Liver (tissue), 8 donors: ENCODE measurements at regions not wholly inside any gene's neighbourhood (a gene's known extent, or its start where the extent isn't known, plus 50 kb on each side); places are given as distances from the start of the nearest gene placed in this dataset.

Source experiments
- DNase-seq: peaks from one replicate; pipeline ENCODE4 v3.0.0-alpha.2; 2017; ENCODE audit warnings: low spot score
- H3K27ac ChIP-seq, 2 donors: one replicate each; pipeline ENCODE4 v1.7.0; 2013; ENCODE audit warnings: inconsistent platforms in 2 of 2, low read length in 2 of 2, control low read depth in 1 of 2, low read depth in 1 of 2, mild to moderate bottlenecking in 1 of 2
- H3K27me3 ChIP-seq, 4 donors: one replicate each; pipeline versions ENCODE4 v1.6.1 to v1.7.0; 2013; ENCODE audit warnings: low read length in 3 of 4, inconsistent platforms in 1 of 4, mild to moderate bottlenecking in 1 of 4, moderate library complexity in 1 of 4; ENCODE audit not compliant: control insufficient read depth in 4 of 4, insufficient read depth in 4 of 4
- H3K36me3 ChIP-seq, 4 donors: one replicate each; pipeline versions ENCODE4 v1.6.1 to v1.7.0; 2013; ENCODE audit warnings: low read length in 3 of 4, mild to moderate bottlenecking in 3 of 4, low read depth in 1 of 4, moderate library complexity in 1 of 4; ENCODE audit not compliant: control insufficient read depth in 4 of 4, insufficient read depth in 3 of 4
- H3K4me1 ChIP-seq, 4 donors: one replicate each; pipeline versions ENCODE4 v1.6.1 to v1.7.0; 2013; ENCODE audit warnings: low read length in 3 of 4, mild to moderate bottlenecking in 3 of 4, moderate library complexity in 1 of 4; ENCODE audit not compliant: control insufficient read depth in 4 of 4, insufficient read depth in 4 of 4
- H3K4me3 ChIP-seq, 3 donors: one replicate each; pipeline versions ENCODE4 v1.6.1 to v1.7.0; 2013; ENCODE audit warnings: low read length in 3 of 3, control low read depth in 1 of 3, low read depth in 1 of 3, mild to moderate bottlenecking in 1 of 3
- H3K9ac ChIP-seq, 2 donors: one replicate each; pipeline ENCODE4 v1.7.0; 2013; ENCODE audit warnings: low read length in 2 of 2, mild to moderate bottlenecking in 2 of 2, moderate library complexity in 2 of 2, control low read depth in 1 of 2, low read depth in 1 of 2
- H3K9me3 ChIP-seq, 4 donors: one replicate each; pipeline versions ENCODE4 v1.6.1 to v1.7.0; 2013; ENCODE audit warnings: low read length in 3 of 4; ENCODE audit not compliant: control insufficient read depth in 4 of 4
- ATF3 ChIP-seq: IDR thresholded peaks from 2 replicates; pipeline ENCODE4 v1.6.1; 2016; ENCODE audit warnings: antibody characterized with exemption
- EGR1 ChIP-seq, 2 donors: IDR thresholded peaks; 2 replicates each; pipeline ENCODE4 v1.6.1; 2016 to 2018; ENCODE audit warnings: antibody characterized with exemption in 2 of 2, low read depth in 2 of 2
- FOXA1 ChIP-seq: IDR thresholded peaks from 2 replicates; pipeline ENCODE4 v1.6.1; 2016; ENCODE audit warnings: antibody characterized with exemption
- FOXA2 ChIP-seq: IDR thresholded peaks from 2 replicates; pipeline ENCODE4 v1.6.1; 2016; ENCODE audit warnings: antibody characterized with exemption
- GABPA ChIP-seq, 2 donors: IDR thresholded peaks in 1 of 2; conservative IDR thresholded peaks in 1 of 2; 2 replicates each; pipeline ENCODE4 v1.6.1; 2016; ENCODE audit warnings: antibody characterized with exemption in 2 of 2, mild to moderate bottlenecking in 1 of 2, moderate library complexity in 1 of 2
- HNF4A ChIP-seq, 2 donors: conservative IDR thresholded peaks; 2 replicates each; pipeline ENCODE4 v1.6.1; 2016; ENCODE audit warnings: antibody characterized with exemption in 2 of 2, mild to moderate bottlenecking in 2 of 2
- HNF4G ChIP-seq: IDR thresholded peaks from 2 replicates; pipeline ENCODE4 v1.6.1; 2016; ENCODE audit warnings: antibody characterized with exemption
- JUND ChIP-seq, 2 donors: IDR thresholded peaks; 2 replicates each; pipeline ENCODE4 v1.6.1; 2016; ENCODE audit warnings: antibody characterized with exemption in 2 of 2
- MAX ChIP-seq: IDR thresholded peaks from 2 replicates; pipeline ENCODE4 v1.6.1; 2016; ENCODE audit warnings: antibody characterized with exemption
- NR2F2 ChIP-seq: IDR thresholded peaks from 2 replicates; pipeline ENCODE4 v1.6.1; 2016; ENCODE audit warnings: antibody characterized with exemption
- RAD21 ChIP-seq, 2 donors: IDR thresholded peaks; 2 replicates each; pipeline ENCODE4 v1.6.1; 2016; ENCODE audit warnings: antibody characterized with exemption in 2 of 2, mild to moderate bottlenecking in 2 of 2
- RXRA ChIP-seq, 2 donors: IDR thresholded peaks; 2 replicates each; pipeline ENCODE4 v1.6.1; 2017 to 2018; ENCODE audit warnings: antibody characterized with exemption in 2 of 2, mild to moderate bottlenecking in 1 of 2
- SP1 ChIP-seq: IDR thresholded peaks from 2 replicates; pipeline ENCODE4 v1.6.1; 2018; ENCODE audit warnings: antibody characterized with exemption, mild to moderate bottlenecking
- TAF1 ChIP-seq: conservative IDR thresholded peaks from 2 replicates; pipeline ENCODE4 v1.6.1; 2016; ENCODE audit warnings: antibody characterized with exemption, mild to moderate bottlenecking
- YY1 ChIP-seq: IDR thresholded peaks from 2 replicates; pipeline ENCODE4 v1.6.1; 2016; ENCODE audit warnings: antibody characterized with exemption, mild to moderate bottlenecking
- ZBTB33 ChIP-seq: IDR thresholded peaks from 2 replicates; pipeline ENCODE4 v1.6.1; 2016; ENCODE audit warnings: antibody characterized with exemption
- WGBS: extraction: QIAGEN DNeasy Blood & Tissue Kit; methylation state at CpG from one replicate; pipeline ENCODE4 v1.1.7; 2013; 5-methylcytosine and 5-hydroxymethylcytosine counted together
- TF ChIP-seq, protein P1 (sequence below): fragments of 150-350 bp; IDR thresholded peaks from 2 replicates; pipeline ENCODE4 v1.5.1; 2017; ENCODE audit warnings: improper control_type of control experiment, low read depth, low read length; ENCODE audit not compliant: missing input control
- TF ChIP-seq, protein P2 (sequence below): IDR thresholded peaks from 2 replicates; pipeline ENCODE4 v1.6.1; 2016; ENCODE audit warnings: antibody characterized with exemption, mild to moderate bottlenecking
- donor health status: healthy.
- donor health status: healthy.
- donor health status: healthy.
- donor health status: healthy.
- donor health status: healthy.

GRCh38 chr20:58098571-58098970, 129.9 kb downstream of the ANKRD60 start:
- DNase-seq: no peak
- H3K4me1 ChIP-seq: no peaks in the 10 kb centered on the region
- TF ChIP-seq FOXA2: no peak
- no peak for TF ChIP-seq GABPA (IDR thresholded peaks at IDR 0.05 in 1 of 2, conservative IDR thresholded peaks at IDR 0.05 in 1 of 2)
- TF ChIP-seq YY1: no peak
- no peak for TF ChIP-seq HNF4A (conservative IDR thresholded peaks at IDR 0.05)
- TF ChIP-seq SP1: no peak
- TF ChIP-seq, protein P1, sequence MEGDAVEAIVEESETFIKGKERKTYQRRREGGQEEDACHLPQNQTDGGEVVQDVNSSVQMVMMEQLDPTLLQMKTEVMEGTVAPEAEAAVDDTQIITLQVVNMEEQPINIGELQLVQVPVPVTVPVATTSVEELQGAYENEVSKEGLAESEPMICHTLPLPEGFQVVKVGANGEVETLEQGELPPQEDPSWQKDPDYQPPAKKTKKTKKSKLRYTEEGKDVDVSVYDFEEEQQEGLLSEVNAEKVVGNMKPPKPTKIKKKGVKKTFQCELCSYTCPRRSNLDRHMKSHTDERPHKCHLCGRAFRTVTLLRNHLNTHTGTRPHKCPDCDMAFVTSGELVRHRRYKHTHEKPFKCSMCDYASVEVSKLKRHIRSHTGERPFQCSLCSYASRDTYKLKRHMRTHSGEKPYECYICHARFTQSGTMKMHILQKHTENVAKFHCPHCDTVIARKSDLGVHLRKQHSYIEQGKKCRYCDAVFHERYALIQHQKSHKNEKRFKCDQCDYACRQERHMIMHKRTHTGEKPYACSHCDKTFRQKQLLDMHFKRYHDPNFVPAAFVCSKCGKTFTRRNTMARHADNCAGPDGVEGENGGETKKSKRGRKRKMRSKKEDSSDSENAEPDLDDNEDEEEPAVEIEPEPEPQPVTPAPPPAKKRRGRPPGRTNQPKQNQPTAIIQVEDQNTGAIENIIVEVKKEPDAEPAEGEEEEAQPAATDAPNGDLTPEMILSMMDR: no peak
- TF ChIP-seq, protein P2, sequence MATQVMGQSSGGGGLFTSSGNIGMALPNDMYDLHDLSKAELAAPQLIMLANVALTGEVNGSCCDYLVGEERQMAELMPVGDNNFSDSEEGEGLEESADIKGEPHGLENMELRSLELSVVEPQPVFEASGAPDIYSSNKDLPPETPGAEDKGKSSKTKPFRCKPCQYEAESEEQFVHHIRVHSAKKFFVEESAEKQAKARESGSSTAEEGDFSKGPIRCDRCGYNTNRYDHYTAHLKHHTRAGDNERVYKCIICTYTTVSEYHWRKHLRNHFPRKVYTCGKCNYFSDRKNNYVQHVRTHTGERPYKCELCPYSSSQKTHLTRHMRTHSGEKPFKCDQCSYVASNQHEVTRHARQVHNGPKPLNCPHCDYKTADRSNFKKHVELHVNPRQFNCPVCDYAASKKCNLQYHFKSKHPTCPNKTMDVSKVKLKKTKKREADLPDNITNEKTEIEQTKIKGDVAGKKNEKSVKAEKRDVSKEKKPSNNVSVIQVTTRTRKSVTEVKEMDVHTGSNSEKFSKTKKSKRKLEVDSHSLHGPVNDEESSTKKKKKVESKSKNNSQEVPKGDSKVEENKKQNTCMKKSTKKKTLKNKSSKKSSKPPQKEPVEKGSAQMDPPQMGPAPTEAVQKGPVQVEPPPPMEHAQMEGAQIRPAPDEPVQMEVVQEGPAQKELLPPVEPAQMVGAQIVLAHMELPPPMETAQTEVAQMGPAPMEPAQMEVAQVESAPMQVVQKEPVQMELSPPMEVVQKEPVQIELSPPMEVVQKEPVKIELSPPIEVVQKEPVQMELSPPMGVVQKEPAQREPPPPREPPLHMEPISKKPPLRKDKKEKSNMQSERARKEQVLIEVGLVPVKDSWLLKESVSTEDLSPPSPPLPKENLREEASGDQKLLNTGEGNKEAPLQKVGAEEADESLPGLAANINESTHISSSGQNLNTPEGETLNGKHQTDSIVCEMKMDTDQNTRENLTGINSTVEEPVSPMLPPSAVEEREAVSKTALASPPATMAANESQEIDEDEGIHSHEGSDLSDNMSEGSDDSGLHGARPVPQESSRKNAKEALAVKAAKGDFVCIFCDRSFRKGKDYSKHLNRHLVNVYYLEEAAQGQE: no peak
- TF ChIP-seq RAD21 (IDR thresholded peaks at IDR 0.05): no peak
- no peak for TF ChIP-seq JUND (IDR thresholded peaks at IDR 0.05)
- no peak for TF ChIP-seq HNF4G
- no peak for TF ChIP-seq FOXA1
- no peak for TF ChIP-seq NR2F2
- TF ChIP-seq RXRA (IDR thresholded peaks at IDR 0.05): no peak
- no peak for TF ChIP-seq TAF1
- TF ChIP-seq MAX: no peak
- TF ChIP-seq ATF3: no peak
- no peak for TF ChIP-seq EGR1 (IDR thresholded peaks at IDR 0.05; ENCODE audit: low read depth in 2 of 2)
- no peak for TF ChIP-seq ZBTB33
- no peak overlapping the region for H3K9ac ChIP-seq
- H3K27ac ChIP-seq: no peak overlapping the region
- no peaks in the 10 kb centered on the region for H3K9me3 ChIP-seq
- no peak overlapping the region for H3K4me3 ChIP-seq
- no peaks in the 10 kb centered on the region for H3K36me3 ChIP-seq
- 68% methylated on average over 4 of the region's 4 CpGs for WGBS
- peaks cover 0 to 12% (median 0%) of the 10 kb centered on the region in 4 donors for H3K27me3 ChIP-seq
